Right lobe of liver (tissue), 4 donors: ENCODE measurements at regions not wholly inside any gene's neighbourhood (a gene's known extent, or its start where the extent isn't known, plus 50 kb on each side); places are given as distances from the start of the nearest gene placed in this dataset.

Source experiments
- POLR2A ChIP-seq: fragments of 450-650 bp; IDR thresholded peaks from one replicate; pipeline ENCODE4 v1.6.1; 2017; ENCODE audit warnings: antibody characterized with exemption, mild to moderate bottlenecking
- TF ChIP-seq, protein P1 (sequence below), 4 donors: fragments of 200-600 bp in 3 of 4; fragments of 450-650 bp in 1 of 4; IDR thresholded peaks; one replicate each; pipeline versions ENCODE4 v1.5.1 to v1.8.0; 2016 to 2022; ENCODE audit warnings: antibody characterized with exemption in 4 of 4, mild to moderate bottlenecking in 2 of 4
- donor health status: DM: no; HTN: no; CAD: no.
- donor health status: DM: no; HTN: no; CAD: no.
- donor health status: DM: no; HTN: yes; CAD: no.

DNA sequence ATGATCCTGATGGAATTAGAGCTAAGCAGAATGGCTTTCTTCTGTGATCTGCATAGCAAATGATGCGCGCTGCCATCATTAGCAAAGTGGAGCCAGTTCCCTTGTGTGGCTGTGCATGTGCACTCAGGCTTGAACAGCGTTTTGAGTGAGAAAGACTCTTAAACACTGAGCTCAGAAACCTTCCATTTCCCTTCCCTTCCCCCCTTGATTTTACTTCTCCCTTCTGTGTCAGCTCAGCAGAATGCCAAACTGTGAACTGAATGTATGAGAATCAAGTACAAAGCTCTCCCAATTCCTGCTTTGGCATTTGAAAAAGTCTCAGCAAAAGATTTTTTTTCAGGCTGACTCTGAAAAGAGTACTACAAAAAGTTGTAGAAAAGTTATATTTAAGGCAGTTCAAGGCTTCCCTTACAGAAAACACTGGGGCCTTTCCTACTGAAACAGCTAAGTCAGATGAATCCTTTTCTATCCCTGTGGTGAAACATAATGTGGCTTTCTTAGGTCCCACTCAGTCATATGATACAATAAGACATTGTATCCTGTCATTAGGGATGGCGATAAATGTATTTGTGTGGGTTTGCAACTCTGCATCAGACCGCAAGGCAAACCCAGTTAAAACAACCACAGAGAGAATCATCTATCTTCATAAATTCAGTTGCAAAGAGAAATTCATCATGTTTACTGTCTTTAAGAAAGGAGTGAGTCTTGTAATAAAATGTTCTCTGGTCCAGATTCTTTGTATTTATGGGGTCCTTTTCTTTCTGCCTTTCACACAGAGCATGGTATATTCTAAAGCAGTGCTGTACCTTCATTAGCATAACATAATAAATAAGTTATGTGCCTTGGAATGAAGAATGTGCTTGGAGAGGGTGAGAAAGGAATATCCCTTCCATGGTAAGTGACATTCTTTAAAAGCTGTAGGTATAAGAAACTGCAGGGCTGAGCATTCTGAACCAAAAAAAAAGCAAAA is 222.6 kb downstream of the CAAP1 start:
- TF ChIP-seq, protein P1, sequence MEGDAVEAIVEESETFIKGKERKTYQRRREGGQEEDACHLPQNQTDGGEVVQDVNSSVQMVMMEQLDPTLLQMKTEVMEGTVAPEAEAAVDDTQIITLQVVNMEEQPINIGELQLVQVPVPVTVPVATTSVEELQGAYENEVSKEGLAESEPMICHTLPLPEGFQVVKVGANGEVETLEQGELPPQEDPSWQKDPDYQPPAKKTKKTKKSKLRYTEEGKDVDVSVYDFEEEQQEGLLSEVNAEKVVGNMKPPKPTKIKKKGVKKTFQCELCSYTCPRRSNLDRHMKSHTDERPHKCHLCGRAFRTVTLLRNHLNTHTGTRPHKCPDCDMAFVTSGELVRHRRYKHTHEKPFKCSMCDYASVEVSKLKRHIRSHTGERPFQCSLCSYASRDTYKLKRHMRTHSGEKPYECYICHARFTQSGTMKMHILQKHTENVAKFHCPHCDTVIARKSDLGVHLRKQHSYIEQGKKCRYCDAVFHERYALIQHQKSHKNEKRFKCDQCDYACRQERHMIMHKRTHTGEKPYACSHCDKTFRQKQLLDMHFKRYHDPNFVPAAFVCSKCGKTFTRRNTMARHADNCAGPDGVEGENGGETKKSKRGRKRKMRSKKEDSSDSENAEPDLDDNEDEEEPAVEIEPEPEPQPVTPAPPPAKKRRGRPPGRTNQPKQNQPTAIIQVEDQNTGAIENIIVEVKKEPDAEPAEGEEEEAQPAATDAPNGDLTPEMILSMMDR (IDR thresholded peaks at IDR 0.05), result no peak
- no peak for TF ChIP-seq POLR2A
